ENCODE measurements at regions not wholly inside any gene's neighbourhood (a gene's known extent, or its start where the extent isn't known, plus 50 kb on each side); places are given as distances from the start of the nearest gene placed in this dataset.

- Histone ChIP-seq H3K9ac (ENCODE audit: low read length) (no peak overlapping the region), H3F3A (ENCODE audit: insufficient read depth, low read length, poor library complexity, severe bottlenecking) (no peaks in the 10 kb centered on the region), H4K20me1 (ENCODE audit: insufficient read depth) (no peaks in the 10 kb centered on the region), H3K4me2 (ENCODE audit: low read length) (no peak overlapping the region), H3K9me2 (ENCODE audit: insufficient read depth, low read length) (no peaks in the 10 kb centered on the region), H3K36me3 (ENCODE audit: insufficient read depth, low read length) (no peaks in the 10 kb centered on the region), H3K27ac (ENCODE audit: low read length) (no peak overlapping the region), H3K9me3 (ENCODE audit: low read length) (no peaks in the 10 kb centered on the region), H3K27me3 (ENCODE audit: insufficient read depth, low read depth, low read length) (no peaks in the 10 kb centered on the region), H3K79me2 (replicated peaks; ENCODE audit: insufficient read depth, low read length) (peaks cover 6% of the 10 kb centered on the region), H2AFZ (ENCODE audit: low read depth, low read length) (no peak overlapping the region), H3K4me3 (ENCODE audit: low read length) (no peak overlapping the region)
- no peak for TF ChIP-seq EZH2 (IDR thresholded peaks at IDR 0.05; ENCODE audit: borderline replicate concordance, insufficient read depth, low read length, poor library complexity, severe bottlenecking)
- no peak for TF ChIP-seq MXI1 (conservative IDR thresholded peaks at IDR 0.05; ENCODE audit: poor library complexity, severe bottlenecking)
- TF ChIP-seq REST (IDR thresholded peaks at IDR 0.05; ENCODE audit: borderline replicate concordance), result no peak
- TF ChIP-seq TAF1 (IDR thresholded peaks at IDR 0.05; ENCODE audit: low read depth), result no peak
- TF ChIP-seq CTCF (IDR thresholded peaks at IDR 0.05; ENCODE audit: poor library complexity, severe bottlenecking), result no peak
- TF ChIP-seq EP300 (conservative IDR thresholded peaks at IDR 0.05; ENCODE audit: poor library complexity, severe bottlenecking), result no peak
- TF ChIP-seq SMC3 (conservative IDR thresholded peaks at IDR 0.05; ENCODE audit: poor library complexity), result no peak
- no peak for TF ChIP-seq POLR2AphosphoS5 (IDR thresholded peaks at IDR 0.05)
- TF ChIP-seq RAD21 (conservative IDR thresholded peaks at IDR 0.05), result no peak
These were observed 235.6 kb downstream of the FAT3 start for GRCh38 chr11:92460213-92460612.

- TF ChIP-seq REST (IDR thresholded peaks at IDR 0.05; ENCODE audit: borderline replicate concordance) (no peak), RAD21 (conservative IDR thresholded peaks at IDR 0.05) (no peak), TAF1 (IDR thresholded peaks at IDR 0.05; ENCODE audit: low read depth) (no peak), EP300 (conservative IDR thresholded peaks at IDR 0.05; ENCODE audit: poor library complexity, severe bottlenecking) (no peak), POLR2AphosphoS5 (IDR thresholded peaks at IDR 0.05) (no peak)
- Histone ChIP-seq H3K27me3 (ENCODE audit: insufficient read depth, low read depth, low read length) (no peaks in the 10 kb centered on the region), H3K9me2 (ENCODE audit: insufficient read depth, low read length) (no peaks in the 10 kb centered on the region), H3K4me2 (ENCODE audit: low read length) (no peak overlapping the region), H3K27ac (ENCODE audit: low read length) (no peak overlapping the region), H3K9me3 (ENCODE audit: low read length) (no peaks in the 10 kb centered on the region), H3K36me3 (ENCODE audit: insufficient read depth, low read length) (no peaks in the 10 kb centered on the region), H3K4me3 (ENCODE audit: low read length) (no peak overlapping the region), H3F3A (ENCODE audit: insufficient read depth, low read length, poor library complexity, severe bottlenecking) (no peaks in the 10 kb centered on the region), H2AFZ (ENCODE audit: low read depth, low read length) (no peak overlapping the region), H3K79me2 (replicated peaks; ENCODE audit: insufficient read depth, low read length) (peaks cover 6% of the 10 kb centered on the region), H4K20me1 (ENCODE audit: insufficient read depth) (no peaks in the 10 kb centered on the region), H3K9ac (ENCODE audit: low read length) (no peak overlapping the region)
These were observed 236.8 kb downstream of the FAT3 start for GRCh38 chr11:92461447-92461846.

All from neural cell (in vitro differentiated cells).